ACHN (cell line): ENCODE measurements at regions not wholly inside any gene's neighbourhood (a gene's known extent, or its start where the extent isn't known, plus 50 kb on each side); places are given as distances from the start of the nearest gene placed in this dataset.

Experiments
- DNase-seq: peaks from one replicate; pipeline ENCODE4 v3.0.0-alpha.2; 2015
- in situ Hi-C: cut with HindIII; loops from 2 replicates; pipeline ENCODE4 v1.10.0; 2017; ENCODE audit warnings: low sequenced_read_pairs, low pct_ligation_motif_present, low pct_unique_long_range_greater_than_20kb

GRCh38 chr22:48891688-48892577 is 935.7 kb downstream of the BRD1 start:
- no peak for DNase-seq
- in situ Hi-C loops = no loop called here

GRCh38 chr22:48890693-48891554 is 936.7 kb downstream of the BRD1 start:
- in situ Hi-C loops = no loop called here
- no peak for DNase-seq

- in situ Hi-C loops = no loop called here
- no peak for DNase-seq
Measured at GRCh38 chr22:48889887-48890692, 937.6 kb downstream of the BRD1 start.

GRCh38 chr22:48889209-48889830 is 938.4 kb downstream of the BRD1 start:
- DNase-seq = no peak
- in situ Hi-C loops = no loop called here

GRCh38 chr22:48888466-48889208 is 939.0 kb downstream of the BRD1 start:
- in situ Hi-C loops = no loop called here
- no peak for DNase-seq

- DNase-seq = no peak
- in situ Hi-C loops = no loop called here
Measured at GRCh38 chr22:48887394-48888332, 940.0 kb downstream of the BRD1 start.

GRCh38 chr22:48886604-48887393 is 940.9 kb downstream of the BRD1 start:
- no peak for DNase-seq
- in situ Hi-C loops = no loop called here

- no peak for DNase-seq
- in situ Hi-C loops = no loop called here
Measured at GRCh38 chr22:48885919-48886305, 941.8 kb downstream of the BRD1 start.

- no peak for DNase-seq
- in situ Hi-C loops = no loop called here
Measured at GRCh38 chr22:48885271-48885918, 942.3 kb downstream of the BRD1 start.

GRCh38 chr22:48884786-48885185 is 942.9 kb downstream of the BRD1 start:
- in situ Hi-C loops = no loop called here
- DNase-seq = no peak

GRCh38 chr22:48884324-48884723 is 943.3 kb downstream of the BRD1 start:
- in situ Hi-C loops = no loop called here

GRCh38 chr22:48883211-48883960 is 944.3 kb downstream of the BRD1 start:
- no peak for DNase-seq
- in situ Hi-C loops = no loop called here

More at GRCh38 chr22:48884324-48884723, 943.3 kb downstream of the BRD1 start:
- no peak for DNase-seq

- DNase-seq = no peak
- in situ Hi-C loops = no loop called here
Measured at GRCh38 chr22:48882636-48883200, 945.0 kb downstream of the BRD1 start.

GRCh38 chr22:48881326-48881980 is 946.2 kb downstream of the BRD1 start:
- in situ Hi-C loops = no loop called here
- no peak for DNase-seq
